Erythroblast (primary cell): ENCODE measurements at regions not wholly inside any gene's neighbourhood (a gene's known extent, or its start where the extent isn't known, plus 50 kb on each side); places are given as distances from the start of the nearest gene placed in this dataset.

Experiments
- GATA1 ChIP-seq: IDR thresholded peaks from 2 replicates; pipeline ENCODE4 v1.6.1; 2011; ENCODE audit warnings: low read depth, mild to moderate bottlenecking, control low read depth, low read length, moderate library complexity
- POLR2A ChIP-seq: IDR thresholded peaks from 2 replicates; pipeline ENCODE4 v1.6.1; 2011; ENCODE audit warnings: mild to moderate bottlenecking, low read length

GRCh38 chr1:11387829-11388228, 91.1 kb upstream of the DISP3 start:
- TF ChIP-seq POLR2A (no peak), GATA1 (no peak)
